Endothelial cell of umbilical vein (primary cell): ENCODE measurements at regions not wholly inside any gene's neighbourhood (a gene's known extent, or its start where the extent isn't known, plus 50 kb on each side); places are given as distances from the start of the nearest gene placed in this dataset.
A peak's percentile ranks its signal among the peaks of the same experiment; 100 is the strongest.

ENCODE experiments used
- BruUV-seq: library from RNA; stranded (reverse); fragments of 400-500 nt; replicated peaks from 2 replicates; lab custom pipeline; 2021; lab: Mats Ljungman, UMichigan
- CTCF ChIA-PET: fragments of 300-600, 350-600 bp; sonication (Branson Sonifier 250); formaldehyde crosslinking; loops from one replicate; lab custom pipeline; 2021; ENCODE audit warnings: antibody characterized with exemption, inconsistent platforms; lab: Charles Lee
- POLR2A ChIA-PET: fragments of 300-600, 350-600 bp; sonication (Branson Sonifier 250); formaldehyde crosslinking; loops from one replicate; lab custom pipeline; 2021; ENCODE audit warnings: antibody characterized with exemption, inconsistent platforms; lab: Charles Lee
- DNase-seq: peaks from one replicate; pipeline ENCODE4 v3.0.0-alpha.2; 2011; ENCODE audit warnings: low read depth, low spot score
- FAIRE-seq: peaks from 2 replicates; lab custom pipeline; 2011; peaks lifted over from hg19 to GRCh38; lab: Jason Lieb, UNC
- H2AFZ ChIP-seq: 2 replicates; pipeline ENCODE4 v1.6.0; 2012; ENCODE audit warnings: low read depth, low read length, control low read depth, inconsistent platforms
- H3K27ac ChIP-seq: 2 replicates; pipeline ENCODE4 v1.5.1; 2011; ENCODE audit warnings: low read depth, mild to moderate bottlenecking, control low read depth, low read length, moderate library complexity; ENCODE audit not compliant: insufficient read depth
- H3K27me3 ChIP-seq, 2 experiments: 2 replicates each; pipeline versions ENCODE4 v1.6.0 to v1.6.1; 2011; ENCODE audit warnings: low read length in 2 of 2, mixed read lengths in 1 of 2; ENCODE audit not compliant: control insufficient read depth in 2 of 2, insufficient read depth in 2 of 2
- H3K36me3 ChIP-seq, 2 experiments: 2 replicates in 1 of 2; 3 replicates in 1 of 2; pipeline ENCODE4 v1.5.1; 2011; ENCODE audit warnings: low read length in 2 of 2, mild to moderate bottlenecking in 1 of 2, moderate library complexity in 1 of 2; ENCODE audit not compliant: control insufficient read depth in 2 of 2, insufficient read depth in 2 of 2; ENCODE audit errors: extremely low read depth in 1 of 2
- H3K4me1 ChIP-seq: 3 replicates; pipeline ENCODE4 v1.5.1; 2011; ENCODE audit warnings: mild to moderate bottlenecking, low read length; ENCODE audit not compliant: control insufficient read depth, insufficient read depth; ENCODE audit errors: extremely low read depth
- H3K4me2 ChIP-seq: 2 replicates; pipeline ENCODE4 v1.6.1; 2011; ENCODE audit warnings: low read length, control low read depth, mixed read lengths; ENCODE audit not compliant: insufficient read depth
- H3K4me3 ChIP-seq, 3 experiments: fragments of 200-600 bp in 1 of 3; sonication (generic), shearing (Covaris generic) in 1 of 3; replicated peaks in 1 of 3; 2 replicates each; pipeline ENCODE4 v1.5.1; 2011 to 2016; ENCODE audit warnings: control low read depth in 3 of 3, low read length in 3 of 3, mild to moderate bottlenecking in 2 of 3, inconsistent platforms in 1 of 3, low read depth in 1 of 3, moderate library complexity in 1 of 3; ENCODE audit not compliant: insufficient read depth in 1 of 3
- H3K79me2 ChIP-seq: 2 replicates; pipeline ENCODE4 v1.6.0; 2012; ENCODE audit warnings: low read length, inconsistent platforms; ENCODE audit not compliant: control insufficient read depth, insufficient read depth
- H3K9ac ChIP-seq: replicated peaks from 2 replicates; pipeline ENCODE3; 2011; ENCODE audit warnings: low read length, control low read depth; ENCODE audit not compliant: insufficient read depth; ENCODE audit errors: extremely low read depth
- H3K9me1 ChIP-seq: replicated peaks from 3 replicates; pipeline ENCODE4 v1.6.0; 2011; ENCODE audit warnings: mild to moderate bottlenecking, low read length; ENCODE audit not compliant: control insufficient read depth, insufficient read depth; ENCODE audit errors: extremely low read depth
- H3K9me3 ChIP-seq: replicated peaks from 2 replicates; pipeline ENCODE4 v1.5.1; 2012; ENCODE audit warnings: low read length, inconsistent platforms; ENCODE audit not compliant: control insufficient read depth, insufficient read depth
- H4K20me1 ChIP-seq: replicated peaks from 2 replicates; pipeline ENCODE3; 2011; ENCODE audit warnings: mild to moderate bottlenecking, low read length; ENCODE audit not compliant: control insufficient read depth, insufficient read depth; ENCODE audit errors: extremely low read depth
- EZH2 ChIP-seq: IDR thresholded peaks from 2 replicates; pipeline ENCODE4 v1.6.1; 2012; ENCODE audit warnings: borderline replicate concordance, low read depth, mild to moderate bottlenecking, moderate library complexity, low read length, inconsistent platforms; ENCODE audit not compliant: severe bottlenecking
- FOS ChIP-seq: IDR thresholded peaks from 2 replicates; pipeline ENCODE4 v1.6.1; 2011; ENCODE audit warnings: mild to moderate bottlenecking, low read length, moderate library complexity, borderline replicate concordance; ENCODE audit not compliant: insufficient read depth
- GATA2 ChIP-seq: IDR thresholded peaks from 2 replicates; pipeline ENCODE4 v1.7.0; 2011; ENCODE audit warnings: low read depth, mild to moderate bottlenecking, moderate library complexity, mixed read lengths, low read length; ENCODE audit not compliant: insufficient read length, insufficient read depth
- JUN ChIP-seq: IDR thresholded peaks from 2 replicates; pipeline ENCODE4 v1.6.1; 2011; ENCODE audit warnings: borderline replicate concordance, low read depth; ENCODE audit not compliant: insufficient read length, insufficient read depth
- MAX ChIP-seq: IDR thresholded peaks from 2 replicates; pipeline ENCODE4 v1.6.1; 2011; ENCODE audit not compliant: insufficient read depth, insufficient read length
- MYC ChIP-seq: IDR thresholded peaks from one replicate; pipeline ENCODE4 v1.6.1; 2011; ENCODE audit warnings: mild to moderate bottlenecking, low read depth, low read length
- POLR2AphosphoS5 ChIP-seq: IDR thresholded peaks from 2 replicates; pipeline ENCODE4 v1.6.1; 2012; ENCODE audit warnings: low read depth, mild to moderate bottlenecking, control low read depth, low read length, moderate library complexity; ENCODE audit not compliant: insufficient read depth
- dilution Hi-C: fragments of 300-500 bp; cut with MboI; formaldehyde crosslinking; loops from one replicate; pipeline ENCODE4 v1.15.0; 2019; ENCODE audit warnings: low sequenced_read_pairs; ENCODE audit not compliant: extremely low pct_ligation_motif_present
- intact Hi-C: fragments of 100-400 bp; cut with micrococcal nuclease; formaldehyde crosslinking; loops from one replicate; pipeline ENCODE4 v1.10.0; 2022

- no peaks in the 10 kb centered on the region for H4K20me1 ChIP-seq
- CTCF ChIA-PET: no interaction called here
- no peaks in the 10 kb centered on the region for H3K27me3 ChIP-seq
- POLR2A ChIA-PET: no interaction called here
- dilution Hi-C loops: no loop called here
- intact Hi-C loops: no loop called here
- peaks cover 2% of the 10 kb centered on the region for H3K9me1 ChIP-seq
- H3K4me2 ChIP-seq: peak overlapping the region; percentile 75
- no peaks in the 10 kb centered on the region for H3K36me3 ChIP-seq
- no peak overlapping the region for H3K9ac ChIP-seq
- H3K79me2 ChIP-seq: no peaks in the 10 kb centered on the region
- FAIRE-seq: no peak
- H3K9me3 ChIP-seq: no peaks in the 10 kb centered on the region
- no peaks in the 10 kb centered on the region for H3K4me1 ChIP-seq
- peak overlapping the region; percentile 16 for H2AFZ ChIP-seq
- DNase-seq: no peak
- no peak overlapping the region for H3K27ac ChIP-seq
- TF ChIP-seq POLR2AphosphoS5 (no peak), JUN (no peak), EZH2 (no peak), GATA2 (no peak)
- BruUV-seq: no TSS peak
- no peak overlapping the region for H3K4me3 ChIP-seq
These were observed 1568.1 kb downstream of the EFNB2 start for GRCh38 chr13:104967376-104967775.

GRCh38 chr13:104962411-104962810, 1573.1 kb downstream of the EFNB2 start:
- H3K4me3 ChIP-seq: no peak overlapping the region

More at GRCh38 chr13:104962411-104962810, 1573.1 kb downstream of the EFNB2 start:
- intact Hi-C loops: no loop called here
- Histone ChIP-seq H3K36me3 (no peaks in the 10 kb centered on the region), H3K9me1 (peaks cover 2% of the 10 kb centered on the region), H4K20me1 (no peaks in the 10 kb centered on the region), H2AFZ (no peak overlapping the region), H3K9me3 (no peaks in the 10 kb centered on the region), H3K79me2 (no peaks in the 10 kb centered on the region), H3K4me1 (no peaks in the 10 kb centered on the region), H3K27ac (no peak overlapping the region), H3K9ac (no peak overlapping the region), H3K4me2 (no peak overlapping the region), H3K27me3 (no peaks in the 10 kb centered on the region)
- ChIA-PET CTCF (no interaction called here), POLR2A (no interaction called here)
- dilution Hi-C loops: no loop called here
- no peak for TF ChIP-seq POLR2AphosphoS5
- no peak for TF ChIP-seq JUN
- TF ChIP-seq MYC: no peak
- no peak for TF ChIP-seq EZH2
- TF ChIP-seq FOS: no peak
- TF ChIP-seq MAX: no peak
- BruUV-seq: no TSS peak
- no peak for DNase-seq
- FAIRE-seq: no peak
